AG09309 (cell line): ENCODE measurements at regions not wholly inside any gene's neighbourhood (a gene's known extent, or its start where the extent isn't known, plus 50 kb on each side); places are given as distances from the start of the nearest gene placed in this dataset.

Experiments
- DNase-seq: peaks from one replicate; pipeline ENCODE4 v3.0.0-alpha.2; 2010; ENCODE audit warnings: low read depth
- H3K4me3 ChIP-seq: 2 replicates; pipeline ENCODE4 v1.5.1; 2011; ENCODE audit warnings: mild to moderate bottlenecking, low read depth, low read length, moderate library complexity; ENCODE audit not compliant: control insufficient read depth
- CTCF ChIP-seq: IDR thresholded peaks from 2 replicates; pipeline ENCODE4 v1.5.1; 2011; ENCODE audit warnings: mild to moderate bottlenecking, low read depth, low read length, inconsistent platforms; ENCODE audit not compliant: insufficient read depth, control insufficient read depth; ENCODE audit errors: missing control alignments

GRCh38 chr5:127235136-127235535 is 55.5 kb upstream of the MEGF10 start:
- no peak for TF ChIP-seq CTCF
- no peak for DNase-seq
- no peak overlapping the region for H3K4me3 ChIP-seq

GRCh38 chr5:127236254-127236653 is 54.3 kb upstream of the MEGF10 start:
- TF ChIP-seq CTCF, result no peak
- no peak for DNase-seq
- H3K4me3 ChIP-seq, result no peak overlapping the region
